ENCODE measurements at regions not wholly inside any gene's neighbourhood (a gene's known extent, or its start where the extent isn't known, plus 50 kb on each side); places are given as distances from the start of the nearest gene placed in this dataset.

GRCh38 chr1:55374801-55375616 lies 159.8 kb upstream of the USP24 start:
- no peak for DNase-seq

- no peak for DNase-seq
Observed at GRCh38 chr1:55374216-55374615, 159.1 kb upstream of the USP24 start.

- DNase-seq: no peak
Observed at GRCh38 chr1:55369474-55369873, 154.3 kb upstream of the USP24 start.

- DNase-seq: no peak
Observed at GRCh38 chr1:55368698-55369097, 153.5 kb upstream of the USP24 start.

GRCh38 chr1:55367273-55367672 lies 152.1 kb upstream of the USP24 start:
- DNase-seq: no peak

- DNase-seq: no peak
Observed at GRCh38 chr1:55364216-55364615, 149.1 kb upstream of the USP24 start.

- DNase-seq: no peak
Observed at GRCh38 chr1:55363268-55363667, 148.1 kb upstream of the USP24 start.

GRCh38 chr1:55362558-55362957 lies 147.4 kb upstream of the USP24 start:
- no peak for DNase-seq

- no peak for DNase-seq
Observed at GRCh38 chr1:55359611-55360010, 144.4 kb upstream of the USP24 start.

GRCh38 chr1:55358581-55358980 lies 143.4 kb upstream of the USP24 start:
- DNase-seq: no peak

- no peak for DNase-seq
Observed at GRCh38 chr1:55355549-55355948, 140.4 kb upstream of the USP24 start.

- no peak for DNase-seq
Observed at GRCh38 chr1:55353707-55354620, 138.8 kb upstream of the USP24 start.

- no peak for DNase-seq
Observed at GRCh38 chr1:55352811-55353180, 137.6 kb upstream of the USP24 start.

- DNase-seq: no peak
Observed at GRCh38 chr1:55352080-55352810, 137.1 kb upstream of the USP24 start.

- no peak for DNase-seq
Observed at GRCh38 chr1:55348356-55348755, 133.2 kb upstream of the USP24 start.

GRCh38 chr1:55347866-55348265 lies 132.7 kb upstream of the USP24 start:
- no peak for DNase-seq

- DNase-seq: no peak
Observed at GRCh38 chr1:55347041-55347440, 131.9 kb upstream of the USP24 start.

GRCh38 chr1:55346586-55346985 lies 131.4 kb upstream of the USP24 start:
- no peak for DNase-seq

- DNase-seq: no peak
Observed at GRCh38 chr1:55339681-55340080, 124.5 kb upstream of the USP24 start.

GRCh38 chr1:55338448-55338820 lies 123.3 kb upstream of the USP24 start:
- DNase-seq: no peak

GRCh38 chr1:55337801-55338447 lies 122.8 kb upstream of the USP24 start:
- DNase-seq: no peak

- no peak for DNase-seq
Observed at GRCh38 chr1:55334797-55335196, 119.6 kb upstream of the USP24 start.

GRCh38 chr1:55334160-55334559 lies 119.0 kb upstream of the USP24 start:
- no peak for DNase-seq

Measured in effector CD8-positive, alpha-beta T cell (primary cell).